Non-pigmented ciliary epithelial cell (primary cell): ENCODE measurements at regions not wholly inside any gene's neighbourhood (a gene's known extent, or its start where the extent isn't known, plus 50 kb on each side); places are given as distances from the start of the nearest gene placed in this dataset.

ENCODE experiments used
- DNase-seq: peaks from one replicate; pipeline ENCODE4 v3.0.0-alpha.2; 2010; ENCODE audit warnings: low read depth

DNA sequence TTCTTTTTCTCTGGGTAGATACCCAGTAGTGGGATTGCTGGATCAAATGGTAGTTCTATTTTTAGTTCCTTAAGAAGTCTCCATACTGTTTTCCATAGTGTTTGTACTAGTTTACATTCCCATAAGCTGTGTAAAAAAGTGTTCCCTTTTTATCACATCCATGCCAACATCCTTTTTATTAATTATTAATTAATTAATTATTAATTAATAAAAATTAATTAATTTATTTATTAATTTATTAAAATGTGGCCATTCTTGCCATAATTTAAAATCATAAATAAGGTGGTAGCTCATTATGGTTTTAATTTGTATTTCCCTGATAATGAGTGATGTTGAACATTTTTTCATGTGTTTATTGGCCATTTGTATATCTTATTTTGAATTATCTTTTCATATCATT, 173.9 kb upstream of the FOXN2 start:
- DNase-seq, result no peak

DNA sequence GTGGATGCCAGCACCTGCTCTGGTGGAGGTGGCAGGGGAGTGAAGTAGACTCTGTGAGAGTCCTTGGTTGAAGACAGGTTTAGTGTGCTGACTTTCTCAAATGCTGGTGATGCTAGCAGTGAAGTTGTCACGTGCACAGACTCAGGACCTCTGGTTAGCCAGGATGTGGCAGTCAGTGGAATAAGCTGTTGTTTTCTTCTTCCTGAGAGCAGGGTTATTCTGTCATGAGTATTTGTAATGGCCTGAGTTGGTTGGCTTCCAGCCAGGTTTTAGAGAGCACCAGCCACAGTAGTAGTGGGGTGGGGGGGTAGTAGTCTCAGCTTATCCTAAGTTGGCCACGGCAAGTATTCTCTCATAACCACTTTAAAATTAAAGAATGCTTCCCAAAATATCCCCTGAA, 169.7 kb upstream of the FOXN2 start:
- DNase-seq, result no peak

DNA sequence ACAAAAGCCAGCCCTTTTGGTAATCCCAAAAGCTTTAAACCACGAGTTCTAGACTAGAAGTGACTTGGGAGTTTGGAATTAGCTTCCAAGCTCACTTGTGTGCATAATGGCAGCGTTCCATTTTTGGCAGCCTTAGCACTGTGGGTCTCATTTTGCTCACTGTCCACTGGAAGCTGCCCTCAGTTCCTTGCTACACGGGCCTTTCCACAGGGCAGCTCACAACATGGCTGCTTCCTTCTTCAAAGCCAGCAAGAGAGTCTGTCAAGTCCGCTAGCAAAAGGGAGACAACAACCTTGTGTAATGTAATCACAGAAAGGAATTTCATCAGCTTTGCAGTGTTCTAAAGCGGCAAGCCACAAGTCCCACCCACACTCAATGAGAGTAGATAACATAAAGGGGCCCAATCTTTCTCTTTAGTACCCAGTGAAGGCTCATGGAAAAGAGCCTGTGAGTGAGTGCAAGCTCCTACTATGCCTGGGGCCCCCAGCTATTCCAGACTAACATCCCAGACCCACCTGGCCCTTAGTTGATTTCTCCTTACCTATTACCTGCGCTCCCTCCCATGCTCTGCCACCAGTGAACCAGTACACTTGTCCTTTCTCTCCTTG, 168.5 kb upstream of the FOXN2 start:
- no peak for DNase-seq

DNA sequence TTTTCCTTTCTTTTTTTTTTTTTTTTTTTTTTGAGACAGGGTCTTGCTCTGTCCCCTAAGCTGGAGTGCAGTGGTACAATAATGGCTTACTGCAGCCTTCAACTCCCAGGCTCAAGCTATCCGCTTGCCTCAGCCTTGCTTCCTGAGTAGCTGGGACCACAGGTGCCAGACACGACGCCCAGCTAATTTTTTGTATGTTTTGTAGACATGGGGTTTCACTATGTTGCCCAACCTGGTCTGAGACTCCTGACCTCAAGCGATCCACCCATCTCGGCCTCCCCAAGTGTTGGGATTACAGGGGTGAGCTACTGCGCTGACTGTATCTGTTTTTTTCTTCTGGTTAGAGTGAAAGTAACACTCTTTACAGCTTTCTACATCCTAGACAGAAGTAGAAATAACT, 167.9 kb upstream of the FOXN2 start:
- DNase-seq, result no peak

DNA sequence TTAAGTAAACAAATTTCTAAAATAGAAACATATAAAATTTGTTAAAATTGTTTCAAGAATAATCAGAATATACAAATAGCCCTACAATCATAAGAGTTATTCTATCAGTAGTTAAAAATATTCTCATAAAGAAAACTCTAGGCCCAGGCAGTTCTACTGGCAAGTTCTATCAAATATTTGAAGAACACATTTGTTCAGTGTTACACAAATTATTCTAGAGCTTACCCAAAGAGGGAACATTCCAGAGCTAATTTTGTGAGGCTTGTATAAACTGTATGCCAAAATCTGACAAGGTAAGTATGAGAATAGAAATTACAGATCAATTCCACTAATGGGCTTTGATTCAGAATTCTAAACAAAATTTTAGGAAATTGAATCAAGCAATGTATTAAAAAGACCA, 166.8 kb upstream of the FOXN2 start:
- DNase-seq, result no peak

DNA sequence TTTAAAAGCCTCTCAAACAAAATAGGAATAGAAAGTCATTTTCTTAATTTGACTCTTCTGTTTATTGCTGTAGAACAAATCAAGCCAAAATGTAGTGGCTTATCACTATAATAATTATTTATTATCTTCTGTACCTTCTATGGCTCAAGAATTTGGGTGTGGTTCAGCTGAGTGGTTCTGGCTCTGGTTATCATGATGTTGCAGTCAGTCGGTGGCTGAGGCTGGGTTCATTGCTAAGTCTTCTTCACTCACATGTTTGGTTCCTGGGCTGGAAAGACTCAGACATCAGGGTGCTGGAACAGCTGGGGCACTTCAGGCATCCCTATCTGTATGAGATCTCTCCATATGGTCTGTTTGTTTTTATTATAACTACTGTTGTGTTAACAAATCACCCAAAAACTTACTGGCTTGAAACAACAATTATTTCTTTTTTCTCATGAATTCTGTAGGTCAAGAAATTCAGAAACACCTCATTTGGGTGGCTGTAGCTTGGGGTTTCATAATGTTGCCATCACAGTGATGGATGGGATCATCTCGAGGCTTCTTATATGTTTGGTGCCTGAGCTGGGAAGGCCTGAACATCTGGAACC, 165.5 kb upstream of the FOXN2 start:
- no peak for DNase-seq

DNA sequence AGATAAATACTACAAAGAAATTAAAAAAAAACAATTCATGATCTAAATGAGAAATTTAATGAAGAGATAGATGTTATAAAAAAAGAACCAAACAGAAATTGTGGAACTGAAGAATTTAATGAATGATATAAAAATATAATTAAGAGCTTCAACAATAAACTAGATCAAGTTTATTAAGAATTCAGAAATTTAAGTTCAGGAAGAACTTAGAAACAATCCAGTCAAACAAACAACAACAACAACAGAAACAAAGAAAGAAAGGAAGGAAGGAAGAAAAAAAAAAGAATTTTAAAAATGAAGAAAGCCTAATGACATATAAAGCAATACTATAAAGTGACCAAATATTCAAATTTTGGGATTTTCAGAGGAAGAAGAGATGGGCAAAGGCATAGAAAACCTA, 157.3 kb upstream of the FOXN2 start:
- no peak for DNase-seq

DNA sequence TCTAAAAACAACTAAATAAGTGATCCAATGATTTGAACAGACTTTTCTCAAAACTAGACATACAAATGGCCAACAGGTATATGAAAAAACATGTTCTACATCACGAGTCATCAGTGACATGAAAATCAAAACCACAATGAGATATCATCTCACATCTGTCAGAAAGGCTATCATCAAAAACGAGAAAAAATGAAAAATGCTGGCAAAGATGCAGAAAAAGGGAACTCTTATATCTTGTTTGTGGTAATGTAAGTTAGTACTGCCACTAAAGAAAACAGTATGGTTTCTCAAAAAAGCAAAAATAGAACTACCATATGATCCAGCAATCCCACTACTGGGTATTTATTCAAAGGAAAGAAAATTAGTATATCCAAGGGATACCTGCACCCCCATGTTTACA, 152.9 kb upstream of the FOXN2 start:
- no peak for DNase-seq

DNA sequence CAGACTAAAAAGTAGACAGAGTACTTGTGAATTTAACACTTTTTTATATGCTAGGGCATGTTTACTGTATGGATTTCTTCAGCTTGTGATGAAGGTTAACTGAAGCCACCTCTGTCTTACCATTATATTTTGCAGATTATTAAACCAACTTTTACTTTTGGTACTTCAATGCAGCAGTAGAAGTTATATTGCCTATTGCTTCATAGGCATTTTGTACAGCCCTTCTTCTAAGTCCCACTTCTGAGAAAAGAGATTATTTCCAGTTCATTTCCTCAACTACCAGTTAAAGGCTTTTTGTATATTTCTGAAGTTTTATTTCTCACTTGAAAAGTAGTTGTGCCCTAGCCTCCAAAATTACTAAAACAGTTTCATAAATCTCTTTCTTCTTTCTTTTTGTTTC, 151.7 kb upstream of the FOXN2 start:
- DNase-seq, result no peak

DNA sequence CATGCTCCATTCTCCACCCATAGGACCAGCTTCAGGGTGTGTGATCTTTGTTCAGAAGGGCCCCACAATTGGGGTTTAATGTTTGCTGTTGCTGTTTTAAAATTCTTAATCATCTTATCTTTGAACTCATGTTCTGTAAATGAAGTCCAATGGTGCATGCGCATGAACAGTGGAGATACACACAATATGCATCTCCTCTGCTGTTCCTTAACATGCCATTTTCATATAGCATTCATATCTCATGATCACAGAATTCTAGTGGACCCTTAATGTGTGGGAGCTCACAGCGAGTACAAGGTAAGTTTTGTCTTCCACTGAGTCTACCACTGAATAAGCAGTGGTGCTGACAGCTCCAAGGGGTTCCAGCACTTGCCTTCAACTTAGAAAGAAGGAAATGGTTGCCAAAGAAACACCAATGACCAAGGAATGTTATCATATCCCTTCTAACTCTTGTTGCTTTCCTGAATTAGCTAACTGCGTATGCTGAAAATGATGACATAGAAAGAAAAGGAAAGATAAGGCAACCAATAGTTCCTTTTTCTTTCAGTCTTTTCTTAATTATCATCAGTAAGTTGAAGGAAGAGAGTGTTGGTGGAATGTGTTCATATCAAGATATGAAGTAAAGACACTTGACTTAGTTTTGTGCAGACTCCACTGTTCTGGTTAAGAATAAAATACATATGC, 149.3 kb upstream of the FOXN2 start:
- no peak for DNase-seq

DNA sequence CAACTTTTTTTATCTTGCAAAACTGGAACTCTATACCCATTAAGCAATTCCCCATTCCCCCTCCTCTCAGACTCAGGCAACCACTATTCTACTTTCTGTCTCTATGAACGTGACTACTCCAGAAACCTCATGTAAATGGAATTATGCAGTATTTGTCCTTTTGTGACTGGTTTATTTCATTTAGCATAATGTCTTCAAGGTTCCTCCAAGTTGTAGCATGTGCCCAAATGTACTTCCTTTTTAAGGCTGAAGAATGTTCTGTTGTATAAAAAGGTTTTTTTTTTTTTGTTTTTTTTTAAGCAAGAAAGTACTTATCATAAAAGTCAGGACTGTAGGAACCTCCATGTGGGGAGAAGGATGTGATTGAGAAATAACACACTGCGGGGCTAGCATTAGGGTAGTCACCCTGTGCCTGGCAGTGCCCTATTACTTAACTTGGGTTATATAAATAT, 145.3 kb upstream of the FOXN2 start:
- DNase-seq, result no peak

DNA sequence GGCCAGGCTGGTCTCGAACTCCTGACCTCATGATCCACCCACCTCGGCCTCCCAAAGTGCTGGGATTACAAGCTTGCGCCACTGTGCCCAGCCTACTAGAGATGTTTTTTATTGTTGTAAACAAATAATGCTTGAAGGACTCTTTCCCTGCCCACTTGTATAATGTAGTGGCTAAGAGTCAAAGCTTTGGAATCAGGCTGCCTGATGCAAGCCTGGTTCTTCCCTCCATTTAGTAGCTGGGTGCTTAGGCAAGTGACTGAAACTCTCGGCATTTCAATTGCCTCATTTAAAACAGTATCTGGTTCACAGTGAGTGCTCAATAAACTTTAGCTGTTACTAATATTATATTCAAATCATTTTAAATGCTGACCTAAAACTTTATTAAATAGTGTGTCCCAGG, 144.2 kb upstream of the FOXN2 start:
- DNase-seq, result no peak

DNA sequence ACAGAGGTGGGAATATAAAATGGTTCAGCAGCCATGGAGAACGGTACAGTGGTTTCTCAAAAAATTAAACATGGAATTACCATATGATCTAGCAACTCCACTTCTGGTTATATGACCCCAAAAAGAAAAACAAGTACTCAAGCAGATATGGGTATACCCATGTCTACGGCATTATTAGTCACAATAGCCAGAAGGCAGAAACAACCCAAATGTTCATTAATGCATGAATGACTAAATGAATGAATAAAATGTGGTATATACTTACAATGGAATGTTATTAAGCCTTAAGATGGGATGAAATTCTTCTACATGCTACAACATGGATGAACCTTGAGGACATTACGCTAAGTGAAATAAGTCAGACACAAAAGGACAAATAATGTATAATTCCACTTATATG, 141.3 kb upstream of the FOXN2 start:
- DNase-seq, result no peak

DNA sequence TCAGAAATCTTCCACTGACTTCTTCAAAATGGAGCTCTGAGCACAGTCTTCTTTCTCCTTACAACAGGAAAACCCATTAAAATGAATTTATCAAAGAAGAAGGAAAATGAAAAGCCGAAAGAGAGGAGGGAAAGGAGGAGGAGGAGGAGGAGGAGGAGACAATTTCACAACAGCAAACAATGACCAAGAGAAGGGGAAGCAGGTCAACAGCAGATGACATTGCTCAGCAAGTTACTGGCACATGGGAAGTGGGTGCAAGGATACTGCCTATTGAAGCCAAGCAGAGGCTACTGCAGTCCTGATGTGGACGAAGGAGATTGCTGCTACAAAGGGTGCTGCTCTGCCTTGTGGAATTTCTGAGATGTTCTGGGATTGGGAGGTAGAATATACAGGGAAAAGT, 140.0 kb upstream of the FOXN2 start:
- no peak for DNase-seq

DNA sequence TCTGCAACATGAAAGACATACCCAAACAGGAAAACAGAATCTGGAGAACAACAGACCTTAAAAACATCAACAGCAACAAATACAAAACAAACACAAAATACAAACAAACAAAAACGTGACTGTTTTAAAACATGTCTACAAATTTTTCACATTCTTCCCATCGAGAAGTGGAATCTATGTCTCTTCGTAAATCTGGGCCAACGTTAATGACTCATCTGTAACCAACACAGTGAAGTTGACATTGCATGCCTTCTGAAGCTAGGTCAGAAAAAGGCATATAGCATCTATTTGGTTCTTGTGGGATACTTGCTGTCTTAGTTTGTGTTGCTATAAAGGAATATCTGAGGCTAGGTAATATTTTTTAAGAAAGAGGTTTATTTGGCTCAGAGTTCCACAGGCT, 139.2 kb upstream of the FOXN2 start:
- DNase-seq, result peak; percentile 38

DNA sequence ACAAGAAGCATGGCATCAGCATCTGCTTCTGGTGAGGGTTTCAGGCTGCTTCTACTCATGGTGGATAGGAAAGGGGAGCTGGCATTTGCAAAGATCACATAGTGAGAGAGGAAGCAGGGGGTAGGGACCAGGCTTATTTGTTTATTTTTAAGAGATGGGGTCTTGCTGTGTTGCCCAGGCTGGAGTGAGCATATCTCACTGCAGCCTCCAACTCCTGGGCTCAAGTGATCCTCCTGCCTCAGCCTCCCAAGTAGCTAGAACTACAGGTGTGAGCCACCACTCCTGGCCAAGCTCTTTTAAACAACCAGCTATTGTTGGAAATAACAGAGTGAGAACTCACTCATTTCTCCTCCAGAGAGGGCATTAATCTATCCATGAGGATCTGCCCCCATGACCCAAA, 138.8 kb upstream of the FOXN2 start:
- DNase-seq, result no peak

DNA sequence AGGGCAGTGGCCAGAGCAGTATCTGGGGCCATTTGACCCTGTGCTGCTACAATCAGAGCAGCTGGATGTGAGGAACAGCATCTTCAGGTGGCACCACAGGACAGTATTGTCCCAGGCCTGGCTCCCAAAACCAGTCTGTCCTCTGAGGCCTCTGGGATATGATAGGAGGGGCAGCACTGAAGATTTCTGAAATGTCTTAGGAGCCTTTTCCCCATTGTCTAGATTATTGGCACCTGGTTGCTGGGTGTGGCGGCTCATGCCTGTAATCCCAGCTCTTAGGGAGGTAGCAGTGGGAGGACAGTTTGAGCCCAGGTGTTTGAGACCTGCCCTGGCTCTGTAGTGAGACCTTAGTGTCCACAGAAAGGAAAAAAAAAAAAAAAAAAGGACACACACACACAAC, 137.6 kb upstream of the FOXN2 start:
- DNase-seq, result no peak

DNA sequence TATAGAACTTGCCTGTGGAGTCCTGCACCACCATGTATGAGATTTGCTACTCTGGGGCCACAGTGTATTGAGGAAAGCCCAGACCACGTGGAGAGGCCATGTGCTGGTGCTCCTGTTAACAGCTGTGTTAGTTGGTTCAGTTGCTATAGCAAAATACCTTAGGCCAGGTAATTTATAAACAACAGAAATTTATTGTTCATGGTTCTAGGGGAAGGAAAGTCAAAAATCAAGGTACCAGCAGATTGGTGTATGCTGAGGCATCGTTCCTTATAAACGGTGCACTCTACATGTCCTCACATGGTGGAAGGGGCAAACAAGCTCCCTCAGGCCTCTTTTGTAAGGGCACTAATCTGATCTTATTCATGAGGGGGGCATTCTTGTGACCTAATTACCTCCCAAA, 135.9 kb upstream of the FOXN2 start:
- no peak for DNase-seq

DNA sequence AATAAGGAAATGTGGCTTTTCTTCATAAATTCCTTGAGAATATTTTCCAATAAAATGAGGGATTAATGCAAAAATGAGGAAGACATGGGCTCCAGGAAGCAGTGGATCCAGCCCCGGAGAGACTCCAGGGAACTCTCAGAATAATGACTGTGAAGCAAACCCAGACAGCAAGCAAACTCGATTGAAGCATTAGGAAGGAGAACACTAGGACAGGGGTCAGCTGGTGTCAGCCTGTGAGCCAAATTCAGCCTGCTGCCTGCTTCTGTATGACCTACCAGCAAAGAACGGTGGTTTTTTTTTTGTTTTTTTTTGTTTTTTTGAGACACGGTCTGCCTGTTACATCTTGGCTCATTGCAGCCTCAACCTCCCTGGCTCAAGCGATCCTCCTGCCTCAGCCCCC, 133.9 kb upstream of the FOXN2 start:
- no peak for DNase-seq

DNA sequence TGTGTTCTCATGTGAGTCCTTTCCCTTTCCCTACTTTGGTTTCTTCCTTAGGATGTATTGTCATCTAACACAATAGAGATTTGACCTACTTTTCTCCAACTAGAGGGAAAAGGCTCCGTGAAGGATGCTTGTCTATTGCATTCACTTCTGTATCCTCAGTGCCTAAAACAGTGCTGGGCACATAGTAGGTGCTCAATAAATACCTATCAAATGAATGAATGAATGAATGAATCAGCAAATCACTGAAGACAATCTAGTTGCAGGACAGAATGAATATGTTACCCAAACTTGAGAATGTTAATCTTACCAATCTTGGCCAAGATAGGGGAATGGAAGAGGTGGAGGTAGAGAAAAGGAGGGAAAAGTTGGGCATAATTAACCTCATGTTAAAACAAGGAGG, 131.2 kb upstream of the FOXN2 start:
- DNase-seq, result no peak

DNA sequence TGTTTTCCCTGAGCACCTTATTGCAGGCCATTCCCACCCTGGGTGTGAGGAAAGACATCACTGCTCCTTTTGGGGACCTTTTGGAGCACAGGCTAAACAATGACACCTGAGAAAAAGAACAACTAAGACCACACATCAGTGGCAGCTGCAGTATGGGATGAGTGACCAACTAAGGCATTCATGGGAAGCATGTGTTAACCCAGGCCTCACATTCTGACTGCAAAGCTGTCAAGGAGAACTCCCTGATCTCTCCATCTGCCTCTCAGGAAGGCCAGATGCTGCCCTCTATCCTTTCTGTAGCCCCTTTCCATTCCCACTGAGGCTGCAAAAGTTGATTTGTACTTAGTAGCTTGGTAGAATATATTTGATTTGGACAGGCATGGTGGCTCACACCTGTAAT, 130.5 kb upstream of the FOXN2 start:
- DNase-seq, result no peak

DNA sequence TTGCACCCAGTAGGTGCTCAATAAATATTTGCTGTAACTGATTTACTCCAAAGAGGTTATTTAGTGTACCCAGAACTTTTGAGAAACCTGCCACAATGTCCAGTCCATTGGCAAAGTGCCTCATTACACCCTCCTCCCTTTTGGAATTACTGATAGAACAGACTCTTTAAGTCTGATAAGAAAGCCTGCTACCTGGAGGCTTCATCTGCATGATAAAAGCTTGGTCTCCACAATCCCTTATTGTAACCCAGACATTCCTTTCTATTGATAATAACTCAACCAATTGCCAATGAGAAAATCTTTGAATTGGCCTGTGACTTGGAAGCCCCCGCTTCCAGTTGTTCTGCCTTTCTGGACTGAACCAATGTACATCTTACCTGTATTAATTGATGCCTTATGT, 127.0 kb upstream of the FOXN2 start:
- DNase-seq, result no peak

DNA sequence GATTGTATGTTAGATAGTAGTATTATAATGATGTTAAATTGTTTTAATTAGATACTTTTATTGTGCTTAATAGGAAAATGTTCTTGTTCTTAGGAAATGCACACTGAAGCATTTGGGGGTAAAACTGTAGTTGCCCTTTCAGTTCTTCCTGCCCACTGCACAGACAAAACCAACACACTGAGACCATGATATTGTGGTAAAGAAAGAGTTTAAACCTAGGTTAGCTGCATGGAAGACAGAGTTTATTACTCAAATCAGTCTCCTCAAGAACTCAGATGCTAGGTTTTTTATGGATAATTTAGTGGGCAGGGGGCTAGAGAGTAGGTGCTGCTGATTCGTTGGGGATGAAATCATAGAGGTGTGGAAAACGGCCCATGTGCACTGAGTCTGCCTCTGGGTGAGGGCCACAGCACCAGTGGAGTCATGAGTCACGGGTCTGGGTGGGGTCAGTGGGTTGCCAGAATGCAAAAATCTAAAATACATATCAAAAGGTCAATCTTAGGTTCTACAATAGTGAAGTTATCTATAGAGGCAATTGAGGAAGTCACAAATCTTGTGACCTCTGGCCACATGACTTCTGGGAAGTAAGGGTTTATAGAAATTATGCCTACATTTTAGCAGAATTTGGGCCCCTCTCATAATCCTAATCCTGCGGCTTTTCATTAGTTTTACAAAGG, 124.8 kb upstream of the FOXN2 start:
- DNase-seq, result no peak
